ENCODE measurements at regions not wholly inside any gene's neighbourhood (a gene's known extent, or its start where the extent isn't known, plus 50 kb on each side); places are given as distances from the start of the nearest gene placed in this dataset.

GRCh38 chr13:105972306-105972721 is 563.1 kb downstream of the EFNB2 start:
- DNase-seq, result peak in 2 of 3 experiments; percentile 29 to 71

- no peak for DNase-seq
These were observed 563.7 kb downstream of the EFNB2 start for GRCh38 chr13:105971738-105972137.

GRCh38 chr13:105971312-105971711 is 564.1 kb downstream of the EFNB2 start:
- DNase-seq, result no peak

GRCh38 chr13:105969761-105970160 is 565.7 kb downstream of the EFNB2 start:
- DNase-seq, result no peak

- DNase-seq, result no peak
These were observed 569.6 kb downstream of the EFNB2 start for GRCh38 chr13:105965910-105966309.

- no peak for DNase-seq
These were observed 573.4 kb downstream of the EFNB2 start for GRCh38 chr13:105962080-105962479.

- no peak for DNase-seq
These were observed 574.0 kb downstream of the EFNB2 start for GRCh38 chr13:105961438-105961837.

- peak in 1 of 3 experiments; percentile 17 for DNase-seq
These were observed 575.1 kb downstream of the EFNB2 start for GRCh38 chr13:105960326-105960725.

- DNase-seq, result no peak
These were observed 575.6 kb downstream of the EFNB2 start for GRCh38 chr13:105959876-105960275.

- DNase-seq, result peak in 1 of 3 experiments; percentile 34
These were observed 577.6 kb downstream of the EFNB2 start for GRCh38 chr13:105957769-105958438.

GRCh38 chr13:105956921-105957320 is 578.5 kb downstream of the EFNB2 start:
- no peak for DNase-seq

- peak in 2 of 3 experiments; percentile 25 to 41 for DNase-seq
These were observed 582.5 kb downstream of the EFNB2 start for GRCh38 chr13:105952973-105953290.

GRCh38 chr13:105952233-105952972 is 583.1 kb downstream of the EFNB2 start:
- DNase-seq, result peak in 1 of 3 experiments; percentile 41

GRCh38 chr13:105948143-105948542 is 587.3 kb downstream of the EFNB2 start:
- DNase-seq, result no peak

- no peak for DNase-seq
These were observed 594.6 kb downstream of the EFNB2 start for GRCh38 chr13:105940882-105941281.

- DNase-seq, result no peak
These were observed 598.0 kb downstream of the EFNB2 start for GRCh38 chr13:105937451-105937850.

- no peak for DNase-seq
These were observed 598.6 kb downstream of the EFNB2 start for GRCh38 chr13:105936816-105937215.

GRCh38 chr13:105929505-105929904 is 606.0 kb downstream of the EFNB2 start:
- no peak for DNase-seq

GRCh38 chr13:105928901-105929300 is 606.6 kb downstream of the EFNB2 start:
- DNase-seq, result no peak

GRCh38 chr13:105928048-105928447 is 607.4 kb downstream of the EFNB2 start:
- DNase-seq, result no peak

- DNase-seq, result no peak
These were observed 610.0 kb downstream of the EFNB2 start for GRCh38 chr13:105925496-105925895.

- DNase-seq, result no peak
These were observed 613.8 kb downstream of the EFNB2 start for GRCh38 chr13:105921711-105922110.

GRCh38 chr13:105920370-105920769 is 615.1 kb downstream of the EFNB2 start:
- DNase-seq, result no peak

Measured in NCI-H1417 (cell line).